Activated CD4-positive, alpha-beta T cell treated with anti-CD3 and anti-CD28 coated beads, Interleukin-2, amount 10 ng/mL, durations not matched to agents 7 days and 5 days (primary cell): ENCODE measurements at regions not wholly inside any gene's neighbourhood (a gene's known extent, or its start where the extent isn't known, plus 50 kb on each side); places are given as distances from the start of the nearest gene placed in this dataset.
"Not testable (repeated sequence)": the region's sequence is repeated elsewhere in the genome, so short reads cannot be mapped to it uniquely, and the experiment has no call there.

ENCODE experiments used
- CTCF ChIA-PET: fragments of 350-600 bp; sonication (Branson Sonifier 250); formaldehyde crosslinking; loops from one replicate; lab custom pipeline; 2021; ENCODE audit warnings: antibody characterized with exemption; lab: Charles Lee
- POLR2A ChIA-PET: fragments of 350-600 bp; sonication (Branson Sonifier 250); formaldehyde crosslinking; loops from one replicate; lab custom pipeline; 2021; ENCODE audit warnings: antibody characterized with exemption; lab: Charles Lee
- DNase-seq: peaks from one replicate; pipeline ENCODE4 v3.0.0-alpha.2; 2020
- H3K27ac Mint-ChIP-seq: one replicate; pipeline ENCODE4 v1.8.0; 2021; ENCODE audit warnings: mild to moderate bottlenecking, moderate library complexity, mixed read lengths
- H3K27me3 Mint-ChIP-seq: one replicate; pipeline ENCODE4 v1.8.0; 2021; ENCODE audit warnings: mixed read lengths
- H3K36me3 Mint-ChIP-seq: one replicate; pipeline ENCODE4 v1.8.0; 2021; ENCODE audit warnings: low read depth, mixed read lengths
- H3K4me1 Mint-ChIP-seq: one replicate; pipeline ENCODE4 v1.8.0; 2021; ENCODE audit warnings: mixed read lengths
- H3K4me3 Mint-ChIP-seq: one replicate; pipeline ENCODE4 v1.8.0; 2021; ENCODE audit warnings: mild to moderate bottlenecking, moderate library complexity, mixed read lengths
- H3K9me3 Mint-ChIP-seq: one replicate; pipeline ENCODE4 v1.8.0; 2021; ENCODE audit warnings: mixed read lengths

- ChIA-PET POLR2A (no interaction called here), CTCF (interaction anchor here (1.1 to 1.4 kb wide), 2 partner anchors 10 to 1072 kb away, joined by 3 to 4 read pairs; no protein-coding TSS in a partner anchor)
- H3K27ac Mint-ChIP-seq: no peak overlapping the region
- H3K4me3 Mint-ChIP-seq: no peak overlapping the region
- H3K36me3 Mint-ChIP-seq: peaks cover 5% of the 10 kb centered on the region
- no peaks in the 10 kb centered on the region for H3K27me3 Mint-ChIP-seq
- peaks cover 3% of the 10 kb centered on the region for H3K9me3 Mint-ChIP-seq
- DNase-seq: no peak
- peaks cover 1% of the 10 kb centered on the region for H3K4me1 Mint-ChIP-seq
Observed at GRCh38 chr22:26757496-26757895, 100.1 kb downstream of the MIAT start.

- H3K27me3 Mint-ChIP-seq: no peaks in the 10 kb centered on the region
- peaks cover 12% of the 10 kb centered on the region for H3K9me3 Mint-ChIP-seq
- no peak for DNase-seq
- POLR2A ChIA-PET: no interaction called here
- no peak overlapping the region for H3K27ac Mint-ChIP-seq
- CTCF ChIA-PET: no interaction called here
- H3K4me3 Mint-ChIP-seq: no peak overlapping the region
- H3K36me3 Mint-ChIP-seq: peaks cover 21% of the 10 kb centered on the region
- peaks cover 5% of the 10 kb centered on the region for H3K4me1 Mint-ChIP-seq
Observed at GRCh38 chr22:26762503-26763472, 105.4 kb downstream of the MIAT start.

GRCh38 chr22:26763633-26764361 is 106.4 kb downstream of the MIAT start:
- H3K4me3 Mint-ChIP-seq: no peak overlapping the region
- H3K36me3 Mint-ChIP-seq: peaks cover 21% of the 10 kb centered on the region
- H3K9me3 Mint-ChIP-seq: peaks cover 12% of the 10 kb centered on the region
- DNase-seq: no peak
- ChIA-PET CTCF (no interaction called here), POLR2A (no interaction called here)
- H3K27me3 Mint-ChIP-seq: no peaks in the 10 kb centered on the region
- peaks cover 5% of the 10 kb centered on the region for H3K4me1 Mint-ChIP-seq
- H3K27ac Mint-ChIP-seq: no peak overlapping the region

GRCh38 chr22:26766510-26767350 is 109.3 kb downstream of the MIAT start:
- Mint-ChIP-seq H3K27ac (no peak overlapping the region), H3K9me3 (peaks cover 12% of the 10 kb centered on the region), H3K36me3 (peaks cover 21% of the 10 kb centered on the region), H3K4me1 (peaks cover 5% of the 10 kb centered on the region), H3K27me3 (no peaks in the 10 kb centered on the region), H3K4me3 (no peak overlapping the region)
- DNase-seq: no peak
- ChIA-PET POLR2A (no interaction called here), CTCF (interaction anchor here (0.7 kb wide), 1 partner anchor 8 kb away, joined by 4 read pairs; no protein-coding TSS in a partner anchor)

- no peak for DNase-seq
- no peaks in the 10 kb centered on the region for H3K27me3 Mint-ChIP-seq
- peaks cover 21% of the 10 kb centered on the region for H3K36me3 Mint-ChIP-seq
- peaks cover 5% of the 10 kb centered on the region for H3K4me1 Mint-ChIP-seq
- ChIA-PET POLR2A (no interaction called here), CTCF (interaction anchor here (0.7 kb wide), 1 partner anchor 9 kb away, joined by 4 read pairs; no protein-coding TSS in a partner anchor)
- peaks cover 12% of the 10 kb centered on the region for H3K9me3 Mint-ChIP-seq
- no peak overlapping the region for H3K4me3 Mint-ChIP-seq
- H3K27ac Mint-ChIP-seq: no peak overlapping the region
Observed at GRCh38 chr22:26767351-26768155, 110.2 kb downstream of the MIAT start.

- H3K27ac Mint-ChIP-seq: no peak overlapping the region
- no peaks in the 10 kb centered on the region for H3K27me3 Mint-ChIP-seq
- H3K4me1 Mint-ChIP-seq: peaks cover 5% of the 10 kb centered on the region
- H3K4me3 Mint-ChIP-seq: no peak overlapping the region
- peaks cover 21% of the 10 kb centered on the region for H3K36me3 Mint-ChIP-seq
- H3K9me3 Mint-ChIP-seq: peaks cover 12% of the 10 kb centered on the region
- POLR2A ChIA-PET: no interaction called here
- DNase-seq: no peak
- CTCF ChIA-PET: no interaction called here
Observed at GRCh38 chr22:26768156-26768515, 110.7 kb downstream of the MIAT start.

GRCh38 chr22:26768952-26769351 is 111.6 kb downstream of the MIAT start:
- ChIA-PET CTCF (no interaction called here), POLR2A (no interaction called here)
- H3K27me3 Mint-ChIP-seq: no peaks in the 10 kb centered on the region
- H3K27ac Mint-ChIP-seq: no peak overlapping the region
- no peak overlapping the region for H3K4me3 Mint-ChIP-seq
- peaks cover 12% of the 10 kb centered on the region for H3K9me3 Mint-ChIP-seq
- no peak for DNase-seq
- H3K4me1 Mint-ChIP-seq: peaks cover 5% of the 10 kb centered on the region
- H3K36me3 Mint-ChIP-seq: peaks cover 21% of the 10 kb centered on the region

GRCh38 chr22:26769663-26770062 is 112.3 kb downstream of the MIAT start:
- ChIA-PET CTCF (no interaction called here), POLR2A (no interaction called here)
- H3K9me3 Mint-ChIP-seq: peaks cover 12% of the 10 kb centered on the region
- peaks cover 5% of the 10 kb centered on the region for H3K4me1 Mint-ChIP-seq
- H3K27me3 Mint-ChIP-seq: no peaks in the 10 kb centered on the region
- no peak overlapping the region for H3K27ac Mint-ChIP-seq
- peaks cover 21% of the 10 kb centered on the region for H3K36me3 Mint-ChIP-seq
- no peak for DNase-seq
- no peak overlapping the region for H3K4me3 Mint-ChIP-seq

GRCh38 chr22:26770624-26771023 is 113.2 kb downstream of the MIAT start:
- POLR2A ChIA-PET: no interaction called here
- H3K9me3 Mint-ChIP-seq: peaks cover 10% of the 10 kb centered on the region
- no peak for DNase-seq
- no peak overlapping the region for H3K4me3 Mint-ChIP-seq
- no peaks in the 10 kb centered on the region for H3K27me3 Mint-ChIP-seq
- no peak overlapping the region for H3K27ac Mint-ChIP-seq
- H3K36me3 Mint-ChIP-seq: peaks cover 19% of the 10 kb centered on the region
- peaks cover 5% of the 10 kb centered on the region for H3K4me1 Mint-ChIP-seq
- CTCF ChIA-PET: no interaction called here

GRCh38 chr22:26773054-26773453 is 115.7 kb downstream of the MIAT start:
- H3K27ac Mint-ChIP-seq, POLR2A ChIA-PET, H3K27me3 Mint-ChIP-seq, H3K4me3 Mint-ChIP-seq, DNase-seq, H3K4me1 Mint-ChIP-seq, H3K9me3 Mint-ChIP-seq, CTCF ChIA-PET: not testable (repeated sequence)
- H3K36me3 Mint-ChIP-seq: peaks cover 26% of the 10 kb centered on the region

- Mint-ChIP-seq H3K36me3 (peaks cover 47% of the 10 kb centered on the region), H3K27ac (no peak overlapping the region), H3K4me3 (no peak overlapping the region), H3K4me1 (no peaks in the 10 kb centered on the region), H3K9me3 (peaks cover 5% of the 10 kb centered on the region), H3K27me3 (no peaks in the 10 kb centered on the region)
- POLR2A ChIA-PET: no interaction called here
- no peak for DNase-seq
- CTCF ChIA-PET: interaction anchor here (0.5 kb wide), 1 partner anchor 1519 kb away, joined by 3 read pairs; no protein-coding TSS in a partner anchor
Observed at GRCh38 chr22:26775394-26775793, 118.0 kb downstream of the MIAT start.
